H9 (cell line): ENCODE measurements at regions not wholly inside any gene's neighbourhood (a gene's known extent, or its start where the extent isn't known, plus 50 kb on each side); places are given as distances from the start of the nearest gene placed in this dataset.

Experiments used
- DNase-seq: peaks from one replicate; pipeline ENCODE4 v3.0.0-alpha.2; 2017
- H2AFZ ChIP-seq: one replicate; pipeline ENCODE4 v1.6.1; 2013; ENCODE audit warnings: mild to moderate bottlenecking, low read length, control low read depth, moderate library complexity
- H2AK5ac ChIP-seq: 2 replicates; pipeline ENCODE4 v1.6.1; 2013; ENCODE audit warnings: low read length, control low read depth, mixed read lengths; ENCODE audit not compliant: insufficient read length
- H2BK120ac ChIP-seq: one replicate; pipeline ENCODE4 v1.6.1; 2013; ENCODE audit warnings: low read depth, mild to moderate bottlenecking, low read length, control low read depth, inconsistent platforms; ENCODE audit not compliant: poor library complexity, severe bottlenecking
- H2BK12ac ChIP-seq: 2 replicates; pipeline ENCODE4 v1.6.1; 2013; ENCODE audit warnings: low read length, control low read depth, mixed read lengths, low read depth; ENCODE audit not compliant: insufficient read length
- H2BK15ac ChIP-seq: 2 replicates; pipeline ENCODE4 v1.6.1; 2013; ENCODE audit warnings: low read depth, low read length, control low read depth
- H2BK20ac ChIP-seq: one replicate; pipeline ENCODE4 v1.6.1; 2013; ENCODE audit warnings: low read depth, mild to moderate bottlenecking, low read length, control low read depth, inconsistent platforms; ENCODE audit not compliant: poor library complexity, severe bottlenecking
- H2BK5ac ChIP-seq: 2 replicates; pipeline ENCODE4 v1.6.1; 2013; ENCODE audit warnings: low read length, control low read depth, mixed read lengths; ENCODE audit not compliant: insufficient read length
- H3K14ac ChIP-seq: 2 replicates; pipeline ENCODE4 v1.6.1; 2013; ENCODE audit warnings: low read length, control low read depth; ENCODE audit not compliant: insufficient read depth
- H3K18ac ChIP-seq: 2 replicates; pipeline ENCODE4 v1.6.1; 2013; ENCODE audit warnings: low read depth, mild to moderate bottlenecking, mixed read lengths, low read length, control low read depth; ENCODE audit not compliant: insufficient read length
- H3K23ac ChIP-seq: 2 replicates; pipeline ENCODE4 v1.6.1; 2013; ENCODE audit warnings: low read length, control low read depth, mixed read lengths, low read depth; ENCODE audit not compliant: insufficient read length
- H3K23me2 ChIP-seq: 2 replicates; pipeline ENCODE4 v1.6.1; 2013; ENCODE audit warnings: low read depth, mild to moderate bottlenecking, mixed read lengths, low read length, control low read depth; ENCODE audit not compliant: insufficient read length, poor library complexity, severe bottlenecking
- H3K27ac ChIP-seq: 2 replicates; pipeline ENCODE4 v1.5.1; 2013; ENCODE audit warnings: low read length, control low read depth, mixed read lengths, low read depth; ENCODE audit not compliant: insufficient read length
- H3K27me3 ChIP-seq: 2 replicates; pipeline ENCODE4 v1.6.1; 2013; ENCODE audit warnings: low read length, control low read depth, inconsistent platforms; ENCODE audit not compliant: insufficient read depth
- H3K4ac ChIP-seq: 2 replicates; pipeline ENCODE4 v1.6.1; 2013; ENCODE audit warnings: low read depth, mild to moderate bottlenecking, control low read depth, inconsistent platforms, low read length, moderate library complexity
- H3K4me1 ChIP-seq: 2 replicates; pipeline ENCODE4 v1.6.1; 2013; ENCODE audit warnings: low read length, control low read depth, inconsistent platforms; ENCODE audit not compliant: insufficient read depth
- H3K4me2 ChIP-seq: 2 replicates; pipeline ENCODE4 v1.6.1; 2013; ENCODE audit warnings: low read length, control low read depth, mixed read lengths; ENCODE audit not compliant: insufficient read length, insufficient read depth
- H3K56ac ChIP-seq: 2 replicates; pipeline ENCODE4 v1.6.1; 2013; ENCODE audit warnings: low read depth, mild to moderate bottlenecking, mixed read lengths, low read length, control low read depth; ENCODE audit not compliant: insufficient read length
- H3K79me1 ChIP-seq: 2 replicates; pipeline ENCODE4 v1.6.1; 2013; ENCODE audit warnings: low read depth, mild to moderate bottlenecking, moderate library complexity, low read length, control low read depth, inconsistent platforms; ENCODE audit not compliant: insufficient read depth, poor library complexity, severe bottlenecking
- H3K79me2 ChIP-seq: 2 replicates; pipeline ENCODE4 v1.6.1; 2013; ENCODE audit warnings: low read length, control low read depth, inconsistent platforms; ENCODE audit not compliant: insufficient read depth
- H3K9ac ChIP-seq: 2 replicates; pipeline ENCODE4 v1.6.1; 2013; ENCODE audit warnings: low read length, control low read depth, mixed read lengths; ENCODE audit not compliant: insufficient read length; ENCODE audit errors: extremely low read depth
- H3K9me3 ChIP-seq: one replicate; pipeline ENCODE4 v1.6.1; 2013; ENCODE audit warnings: low read depth, low read length, inconsistent platforms; ENCODE audit not compliant: control insufficient read depth
- H3T11ph ChIP-seq: one replicate; pipeline ENCODE4 v1.6.1; 2013; ENCODE audit warnings: mild to moderate bottlenecking, low read length, control low read depth, inconsistent platforms
- H4K20me1 ChIP-seq: one replicate; pipeline ENCODE4 v1.6.1; 2013; ENCODE audit not compliant: control insufficient read depth, insufficient read length, insufficient read depth
- H4K5ac ChIP-seq: 2 replicates; pipeline ENCODE4 v1.6.1; 2013; ENCODE audit warnings: low read depth, mild to moderate bottlenecking, mixed read lengths, low read length, control low read depth; ENCODE audit not compliant: insufficient read length
- H4K8ac ChIP-seq: replicated peaks from 2 replicates; pipeline ENCODE4 v1.6.1; 2013; ENCODE audit warnings: low read length, control low read depth, mixed read lengths, low read depth; ENCODE audit not compliant: insufficient read length
- H4K91ac ChIP-seq: 2 replicates; pipeline ENCODE4 v1.6.1; 2013; ENCODE audit warnings: low read depth, mild to moderate bottlenecking, moderate library complexity, mixed read lengths, low read length, control low read depth; ENCODE audit not compliant: insufficient read length
- H3K27ac Mint-ChIP-seq, 3 experiments: 2 replicates in 2 of 3; 3 replicates in 1 of 3; pipeline ENCODE4 v1.8.0; 2020 to 2021; ENCODE audit warnings: mixed read lengths in 3 of 3, mild to moderate bottlenecking in 1 of 3, moderate library complexity in 1 of 3
- H3K27me3 Mint-ChIP-seq: 2 replicates; pipeline ENCODE4 v1.8.0; 2021; ENCODE audit warnings: low read depth, mild to moderate bottlenecking, moderate library complexity, mixed read lengths
- H3K36me3 Mint-ChIP-seq, 3 experiments: 2 replicates in 2 of 3; 3 replicates in 1 of 3; pipeline ENCODE4 v1.8.0; 2020 to 2021; ENCODE audit warnings: low read depth in 3 of 3, mixed read lengths in 3 of 3; ENCODE audit not compliant: insufficient read depth in 1 of 3
- H3K4me1 Mint-ChIP-seq, 2 experiments: 2 replicates each; pipeline ENCODE4 v1.8.0; 2020; ENCODE audit warnings: mixed read lengths in 2 of 2
- H3K4me3 Mint-ChIP-seq, 2 experiments: 2 replicates in 1 of 2; 3 replicates in 1 of 2; pipeline ENCODE4 v1.8.0; 2020 to 2021; ENCODE audit warnings: mild to moderate bottlenecking in 2 of 2, mixed read lengths in 2 of 2, moderate library complexity in 1 of 2
- H3K9me3 Mint-ChIP-seq, 2 experiments: 2 replicates in 1 of 2; 3 replicates in 1 of 2; pipeline ENCODE4 v1.8.0; 2020; ENCODE audit warnings: mild to moderate bottlenecking in 2 of 2, mixed read lengths in 2 of 2, moderate library complexity in 1 of 2
- WGBS: extraction: QIAGEN DNeasy Blood & Tissue Kit; methylation state at CpG from one replicate; pipeline ENCODE4 v1.1.7; 2013; ENCODE audit warnings: missing lambda C conversion rate, low lambda C conversion rate, mixed read lengths; ENCODE audit not compliant: insufficient read length; ENCODE audit errors: extremely low coverage; 5-methylcytosine and 5-hydroxymethylcytosine counted together
- TF ChIP-seq, protein P1 (sequence below): fragments of 200-600 bp; sonication (generic); conservative IDR thresholded peaks from 3 replicates; pipeline ENCODE4 v1.8.0; 2021; ENCODE audit warnings: antibody characterized with exemption, mild to moderate bottlenecking

DNA sequence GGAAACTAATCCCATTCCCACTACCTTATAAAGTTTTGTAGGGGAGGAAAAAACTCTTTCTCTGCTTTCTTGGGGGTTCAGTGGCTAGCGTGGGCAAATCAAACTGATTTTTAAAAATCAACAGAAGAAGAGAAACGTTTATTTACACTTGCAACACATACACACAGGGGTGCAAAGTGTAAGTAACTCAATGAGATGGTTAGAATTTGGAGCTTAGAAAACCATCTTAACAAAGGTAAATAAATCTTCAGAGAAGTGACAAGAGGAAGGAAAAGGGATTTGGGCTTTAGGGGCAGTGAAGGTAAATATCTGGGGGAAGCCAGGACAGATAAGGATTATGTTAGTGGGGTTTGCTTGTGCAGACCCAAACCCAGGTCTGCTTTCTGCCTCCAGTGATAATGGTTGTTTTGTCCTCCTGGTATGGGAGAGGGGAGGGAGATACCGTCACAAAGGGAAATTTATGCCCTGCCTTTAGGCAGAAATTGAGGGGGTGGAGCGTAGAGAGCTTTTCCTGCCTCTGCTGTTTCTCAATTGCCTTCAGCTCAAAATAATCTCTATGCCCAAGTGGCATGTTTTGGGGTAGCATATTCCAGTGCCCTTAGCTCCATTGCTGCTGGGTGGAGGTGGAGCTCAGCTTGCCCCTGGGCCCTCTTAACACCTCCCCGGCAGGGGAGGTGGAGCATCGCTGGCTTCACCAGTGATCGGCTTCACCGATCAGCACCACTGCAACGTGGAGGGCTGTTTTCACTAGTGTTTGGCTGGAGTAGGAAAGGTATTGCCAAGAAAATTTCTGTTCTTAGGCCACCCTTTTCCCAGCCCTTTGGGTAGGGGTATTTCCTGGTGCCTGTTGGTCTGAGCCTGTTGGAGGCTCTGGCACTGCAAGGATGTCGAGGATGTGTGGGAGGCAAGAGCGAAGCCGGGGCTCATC, 92.2 kb downstream of the TEX51 start:
- H3K27me3 ChIP-seq = no peaks in the 10 kb centered on the region
- H4K8ac ChIP-seq = no peak overlapping the region
- H3K9me3 ChIP-seq = no peaks in the 10 kb centered on the region
- H2BK15ac ChIP-seq = no peak overlapping the region
- Mint-ChIP-seq H3K9me3 (peaks cover 0 to 3% of the 10 kb centered on the region in 2 experiments; a peak in 2 of 5 replicates), H3K4me1 (peaks cover 0 to under 1% of the 10 kb centered on the region in 2 experiments; a peak in 1 of 4 replicates), H3K36me3 (no peaks in the 10 kb centered on the region), H3K4me3 (no peak overlapping the region), H3K27me3 (peaks cover 10% of the 10 kb centered on the region; the same call in 1 of the 2 replicates), H3K27ac (no peak overlapping the region)
- H3K4me2 ChIP-seq = no peak overlapping the region
- no peaks in the 10 kb centered on the region for H4K20me1 ChIP-seq
- no peak overlapping the region for H3K18ac ChIP-seq
- no peak overlapping the region for H4K91ac ChIP-seq
- DNase-seq = no peak
- TF ChIP-seq, protein P1, sequence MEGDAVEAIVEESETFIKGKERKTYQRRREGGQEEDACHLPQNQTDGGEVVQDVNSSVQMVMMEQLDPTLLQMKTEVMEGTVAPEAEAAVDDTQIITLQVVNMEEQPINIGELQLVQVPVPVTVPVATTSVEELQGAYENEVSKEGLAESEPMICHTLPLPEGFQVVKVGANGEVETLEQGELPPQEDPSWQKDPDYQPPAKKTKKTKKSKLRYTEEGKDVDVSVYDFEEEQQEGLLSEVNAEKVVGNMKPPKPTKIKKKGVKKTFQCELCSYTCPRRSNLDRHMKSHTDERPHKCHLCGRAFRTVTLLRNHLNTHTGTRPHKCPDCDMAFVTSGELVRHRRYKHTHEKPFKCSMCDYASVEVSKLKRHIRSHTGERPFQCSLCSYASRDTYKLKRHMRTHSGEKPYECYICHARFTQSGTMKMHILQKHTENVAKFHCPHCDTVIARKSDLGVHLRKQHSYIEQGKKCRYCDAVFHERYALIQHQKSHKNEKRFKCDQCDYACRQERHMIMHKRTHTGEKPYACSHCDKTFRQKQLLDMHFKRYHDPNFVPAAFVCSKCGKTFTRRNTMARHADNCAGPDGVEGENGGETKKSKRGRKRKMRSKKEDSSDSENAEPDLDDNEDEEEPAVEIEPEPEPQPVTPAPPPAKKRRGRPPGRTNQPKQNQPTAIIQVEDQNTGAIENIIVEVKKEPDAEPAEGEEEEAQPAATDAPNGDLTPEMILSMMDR = no peak
- H2AK5ac ChIP-seq = no peak overlapping the region
- no peak overlapping the region for H2BK12ac ChIP-seq
- H3K27ac ChIP-seq = no peak overlapping the region
- H2AFZ ChIP-seq = no peak overlapping the region
- H3T11ph ChIP-seq = no peak overlapping the region
- no peaks in the 10 kb centered on the region for H3K4me1 ChIP-seq
- H3K4ac ChIP-seq = no peak overlapping the region
- no peak overlapping the region for H3K23ac ChIP-seq
- H3K23me2 ChIP-seq = no peaks in the 10 kb centered on the region
- no peak overlapping the region for H2BK120ac ChIP-seq
- H3K14ac ChIP-seq = no peak overlapping the region
- H4K5ac ChIP-seq = no peak overlapping the region
- H2BK20ac ChIP-seq = no peak overlapping the region
- no peaks in the 10 kb centered on the region for H3K79me1 ChIP-seq
- H2BK5ac ChIP-seq = no peak overlapping the region
- no CpG with 5 or more reads among the region's 12 CpGs for WGBS
- no peak overlapping the region for H3K56ac ChIP-seq
- H3K79me2 ChIP-seq = no peaks in the 10 kb centered on the region
- H3K9ac ChIP-seq = no peak overlapping the region
